IMR-90 (cell line): ENCODE measurements at regions not wholly inside any gene's neighbourhood (a gene's known extent, or its start where the extent isn't known, plus 50 kb on each side); places are given as distances from the start of the nearest gene placed in this dataset.

Experiments used
- BHLHE40 ChIP-seq: fragments of 150-350 bp; IDR thresholded peaks from 2 replicates; pipeline ENCODE4 v1.6.1; 2016; ENCODE audit warnings: mild to moderate bottlenecking, low read depth, low read length
- CHD1 ChIP-seq: IDR thresholded peaks from 2 replicates; pipeline ENCODE4 v1.6.1; 2012; ENCODE audit warnings: low read depth, low read length, improper control_type of control experiment
- CTCF ChIP-seq: conservative IDR thresholded peaks from 2 replicates; pipeline ENCODE4 v1.5.1; 2012; ENCODE audit warnings: mild to moderate bottlenecking, low read depth, low read length, improper control_type of control experiment
- MXI1 ChIP-seq: IDR thresholded peaks from 2 replicates; pipeline ENCODE4 v1.6.1; 2012; ENCODE audit warnings: low read depth, mild to moderate bottlenecking, low read length, moderate library complexity, borderline replicate concordance
- POLR2A ChIP-seq: IDR thresholded peaks from 2 replicates; pipeline ENCODE4 v1.6.1; 2012; ENCODE audit warnings: mild to moderate bottlenecking, low read depth, low read length
- RAD21 ChIP-seq: IDR thresholded peaks from 2 replicates; pipeline ENCODE4 v1.6.1; 2012; ENCODE audit warnings: low read length, improper control_type of control experiment
- RCOR1 ChIP-seq: IDR thresholded peaks from 2 replicates; pipeline ENCODE4 v1.6.1; 2012; ENCODE audit warnings: mild to moderate bottlenecking, low read length, improper control_type of control experiment; ENCODE audit not compliant: insufficient replicate concordance
- RFX5 ChIP-seq: IDR thresholded peaks from 2 replicates; pipeline ENCODE4 v1.8.0; 2012; ENCODE audit warnings: low read depth, mild to moderate bottlenecking, low read length, moderate library complexity
- SMC3 ChIP-seq: fragments of 150-350 bp; IDR thresholded peaks from 2 replicates; pipeline ENCODE4 v1.6.1; 2016; ENCODE audit warnings: low read depth, mild to moderate bottlenecking, antibody characterized with exemption, low read length, moderate library complexity
- USF2 ChIP-seq: fragments of 150-350 bp; IDR thresholded peaks from 2 replicates; pipeline ENCODE4 v1.6.1; 2017; ENCODE audit warnings: mild to moderate bottlenecking, antibody characterized with exemption, low read length, low read depth

- TF ChIP-seq CTCF: no peak
- no peak for TF ChIP-seq POLR2A
- no peak for TF ChIP-seq RAD21
- TF ChIP-seq RCOR1: no peak
- TF ChIP-seq USF2: no peak
- TF ChIP-seq BHLHE40: no peak
- TF ChIP-seq MXI1: no peak
- TF ChIP-seq RFX5: no peak
- TF ChIP-seq SMC3: no peak
- no peak for TF ChIP-seq CHD1
These were observed 1544.9 kb downstream of the SI start for GRCh38 chr3:163533381-163533780.
